B cell (primary cell): ENCODE measurements at regions not wholly inside any gene's neighbourhood (a gene's known extent, or its start where the extent isn't known, plus 50 kb on each side); places are given as distances from the start of the nearest gene placed in this dataset.

ENCODE experiments used
- ATAC-seq: fragments of 200-7000 bp; cut with Tn5 transposase; one replicate; pipeline ENCODE4 v1.10.0; 2021; ENCODE audit warnings: low read depth, mild to moderate bottlenecking, moderate number of reproducible peaks, moderate library complexity
- CTCF ChIA-PET: fragments of 350-600 bp; sonication (Branson Sonifier 250); formaldehyde crosslinking; loops from one replicate; lab custom pipeline; 2021; ENCODE audit warnings: antibody characterized with exemption, inconsistent platforms; lab: Charles Lee
- POLR2A ChIA-PET: fragments of 350-600 bp; sonication (Branson Sonifier 250); formaldehyde crosslinking; loops from one replicate; lab custom pipeline; 2021; ENCODE audit warnings: antibody characterized with exemption; lab: Charles Lee
- DNase-seq: peaks from one replicate; pipeline ENCODE4 v3.0.0; 2013
- H2AFZ ChIP-seq: 2 replicates; pipeline ENCODE4 v1.6.1; 2012; ENCODE audit warnings: mild to moderate bottlenecking, low read depth, low read length; ENCODE audit not compliant: insufficient read depth, poor library complexity, severe bottlenecking
- H3K27ac ChIP-seq, 2 donors: 1 replicate in 1 of 2; 2 replicates in 1 of 2; pipeline ENCODE4 v1.5.1; 2012 to 2013; ENCODE audit warnings: low read length in 2 of 2, mild to moderate bottlenecking in 2 of 2, moderate library complexity in 1 of 2
- H3K27me3 ChIP-seq, 4 experiments: fragments of 200-600 bp in 1 of 4; sonication (generic) in 1 of 4; replicated peaks in 1 of 4; 1 replicate in 2 of 4; 2 replicates in 2 of 4; pipeline versions ENCODE4 v1.6.1 to v1.7.0; 2013 to 2016; ENCODE audit warnings: low read length in 3 of 4, mild to moderate bottlenecking in 2 of 4, mixed read lengths in 1 of 4, moderate library complexity in 1 of 4; ENCODE audit not compliant: insufficient read depth in 4 of 4, control insufficient read depth in 3 of 4; ENCODE audit errors: control extremely low read depth in 1 of 4
- H3K36me3 ChIP-seq, 2 experiments: replicated peaks in 1 of 2; 1 replicate in 1 of 2; 2 replicates in 1 of 2; pipeline versions ENCODE4 v1.6.1 to v1.7.1; 2013; ENCODE audit warnings: low read length in 1 of 2; ENCODE audit not compliant: insufficient read depth in 2 of 2, control insufficient read depth in 1 of 2; ENCODE audit errors: control extremely low read depth in 1 of 2, extremely low read depth in 1 of 2
- H3K4me1 ChIP-seq, 2 donors: fragments of 200-600 bp in 1 of 2; sonication (generic) in 1 of 2; 1 replicate in 1 of 2; 2 replicates in 1 of 2; pipeline versions ENCODE4 v1.5.1 to v1.6.1; 2013 to 2017; ENCODE audit warnings: low read length in 2 of 2; ENCODE audit not compliant: control insufficient read depth in 2 of 2, insufficient read depth in 2 of 2
- H3K4me2 ChIP-seq: replicated peaks from 2 replicates; pipeline ENCODE3; 2012; ENCODE audit warnings: mild to moderate bottlenecking, low read depth, low read length; ENCODE audit not compliant: poor library complexity, severe bottlenecking
- H3K4me3 ChIP-seq, 5 experiments: fragments of 200-600 bp in 1 of 5; sonication (generic) in 1 of 5; 1 replicate in 3 of 5; 2 replicates in 2 of 5; pipeline versions ENCODE4 v1.5.1 to v1.7.0; 2011 to 2016; ENCODE audit warnings: low read length in 4 of 5, mild to moderate bottlenecking in 4 of 5, low read depth in 2 of 5, control low read depth in 1 of 5, moderate library complexity in 1 of 5; ENCODE audit not compliant: insufficient read depth in 1 of 5; ENCODE audit errors: control extremely low read depth in 1 of 5, extremely low read depth in 1 of 5
- H3K79me2 ChIP-seq: fragments of 200-600 bp; sonication (generic); one replicate; pipeline ENCODE4 v1.6.0; 2016; ENCODE audit warnings: low read length; ENCODE audit not compliant: control insufficient read depth, insufficient read depth
- H3K9ac ChIP-seq: fragments of 200-600 bp; sonication (generic); 2 replicates; pipeline ENCODE4 v1.6.1; 2017; ENCODE audit warnings: mild to moderate bottlenecking, low read length, moderate library complexity
- H3K9me3 ChIP-seq, 3 donors: one replicate each; pipeline versions ENCODE4 v1.6.1 to v1.7.1; 2013; ENCODE audit warnings: low read length in 2 of 3; ENCODE audit not compliant: control insufficient read depth in 2 of 3, insufficient read depth in 1 of 3; ENCODE audit errors: control extremely low read depth in 1 of 3
- H4K20me1 ChIP-seq: 2 replicates; pipeline ENCODE4 v1.6.0; 2012; ENCODE audit warnings: mild to moderate bottlenecking, low read length; ENCODE audit not compliant: insufficient read depth, control insufficient read depth, poor library complexity, severe bottlenecking
- H3K27ac Mint-ChIP-seq: one replicate; pipeline ENCODE4 v1.8.0; 2021; ENCODE audit warnings: mixed read lengths
- H3K27me3 Mint-ChIP-seq: one replicate; pipeline ENCODE4 v1.8.0; 2021; ENCODE audit warnings: mixed read lengths
- H3K4me1 Mint-ChIP-seq: one replicate; pipeline ENCODE4 v1.8.0; 2021; ENCODE audit warnings: mixed read lengths
- H3K4me3 Mint-ChIP-seq: one replicate; pipeline ENCODE4 v1.8.0; 2021; ENCODE audit warnings: mixed read lengths
- H3K9me3 Mint-ChIP-seq: one replicate; pipeline ENCODE4 v1.8.0; 2022; ENCODE audit warnings: mixed read lengths; ENCODE audit not compliant: insufficient read depth
- CTCF ChIP-seq: fragments of 200-600 bp; IDR thresholded peaks from one replicate; pipeline ENCODE4 v1.8.0; 2022; ENCODE audit warnings: antibody characterized with exemption, mild to moderate bottlenecking
- EZH2 ChIP-seq: IDR thresholded peaks from 2 replicates; pipeline ENCODE4 v1.6.1; 2012; ENCODE audit warnings: borderline replicate concordance, low read depth, mild to moderate bottlenecking, moderate library complexity, low read length; ENCODE audit not compliant: insufficient read depth, poor library complexity, severe bottlenecking
- WGBS: methylation state at CpG from one replicate; pipeline ENCODE4 v1.1.5; 2013; ENCODE audit warnings: missing lambda C conversion rate; ENCODE audit not compliant: insufficient coverage; 5-methylcytosine and 5-hydroxymethylcytosine counted together
- intact Hi-C: fragments of 100-400 bp; cut with micrococcal nuclease; formaldehyde crosslinking; loops from one replicate; pipeline ENCODE4 v1.10.0; 2022

DNA sequence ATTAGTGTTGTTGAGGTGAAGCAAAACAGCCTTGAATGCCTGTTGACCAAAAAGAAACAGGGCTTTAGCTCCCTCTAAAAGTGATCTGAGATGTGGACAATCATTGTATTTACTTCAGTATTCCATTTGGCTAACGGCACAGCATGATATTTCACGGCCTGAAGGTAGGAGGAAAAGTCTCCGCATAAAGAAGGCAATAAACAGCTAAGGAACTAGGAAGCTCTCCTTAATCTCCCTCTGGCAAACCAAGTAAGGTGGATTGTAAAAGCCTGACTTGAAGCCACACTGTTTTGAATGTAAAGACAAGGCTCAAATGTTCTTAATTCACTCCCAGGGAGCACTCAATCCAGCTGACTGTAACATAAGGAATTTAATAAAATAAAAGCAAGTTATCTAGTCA, 160.0 kb upstream of the ZNF804B start:
- H3K4me1 ChIP-seq, result no peaks in the 10 kb centered on the region
- POLR2A ChIA-PET, result no interaction called here
- H2AFZ ChIP-seq, result no peak overlapping the region
- no peaks in the 10 kb centered on the region for H3K79me2 ChIP-seq
- H3K27ac Mint-ChIP-seq, result no peak overlapping the region
- no peaks in the 10 kb centered on the region for H3K36me3 ChIP-seq
- H3K27me3 ChIP-seq, result no peaks in the 10 kb centered on the region
- intact Hi-C loops, result no loop called here
- no peak overlapping the region for H3K9ac ChIP-seq
- no peaks in the 10 kb centered on the region for H3K4me1 Mint-ChIP-seq
- H3K4me3 Mint-ChIP-seq, result no peak overlapping the region
- no peak overlapping the region for H3K4me3 ChIP-seq
- CTCF ChIA-PET, result no interaction called here
- H3K27me3 Mint-ChIP-seq, result no peaks in the 10 kb centered on the region
- H3K9me3 ChIP-seq, result no peaks in the 10 kb centered on the region
- no peak for DNase-seq
- H3K4me2 ChIP-seq, result no peak overlapping the region
- no peak for ATAC-seq
- H3K9me3 Mint-ChIP-seq, result no peaks in the 10 kb centered on the region
- no CpG with 5 or more reads among the region's 3 CpGs for WGBS
- no peak for TF ChIP-seq EZH2
- no peak for TF ChIP-seq CTCF
- H3K27ac ChIP-seq, result no peak overlapping the region
- H4K20me1 ChIP-seq, result no peaks in the 10 kb centered on the region

- WGBS, result 76% methylated on average over 2 of the region's 2 CpGs
- intact Hi-C loops, result no loop called here
- CTCF ChIA-PET, result no interaction called here
These were observed 161.5 kb upstream of the ZNF804B start for GRCh38 chr7:88597941-88598425.

More at GRCh38 chr7:88597941-88598425, 161.5 kb upstream of the ZNF804B start:
- no peaks in the 10 kb centered on the region for H3K27me3 ChIP-seq
- H3K27ac ChIP-seq, result no peak overlapping the region
- no peak overlapping the region for H3K4me2 ChIP-seq
- no peak for ATAC-seq
- no peak overlapping the region for H2AFZ ChIP-seq
- no peak for DNase-seq
- H3K79me2 ChIP-seq, result no peaks in the 10 kb centered on the region
- no peaks in the 10 kb centered on the region for H3K9me3 ChIP-seq
- Mint-ChIP-seq H3K9me3 (no peaks in the 10 kb centered on the region), H3K27ac (no peak overlapping the region), H3K27me3 (no peaks in the 10 kb centered on the region), H3K4me1 (no peaks in the 10 kb centered on the region), H3K4me3 (no peak overlapping the region)
- no peak overlapping the region for H3K9ac ChIP-seq
- POLR2A ChIA-PET, result no interaction called here
- H3K4me1 ChIP-seq, result no peaks in the 10 kb centered on the region
- no peak for TF ChIP-seq EZH2
- no peak overlapping the region for H3K4me3 ChIP-seq
- H4K20me1 ChIP-seq, result no peaks in the 10 kb centered on the region
- H3K36me3 ChIP-seq, result no peaks in the 10 kb centered on the region
